A673 (cell line): ENCODE measurements at regions not wholly inside any gene's neighbourhood (a gene's known extent, or its start where the extent isn't known, plus 50 kb on each side); places are given as distances from the start of the nearest gene placed in this dataset.

Experiments
- CTCF ChIP-seq: fragments of 300-800, 200-600 bp; sonication (generic); conservative IDR thresholded peaks from 2 replicates; pipeline ENCODE4 v1.5.1; 2017; ENCODE audit warnings: low read depth, mild to moderate bottlenecking, antibody characterized with exemption, low read length, moderate library complexity, mixed read lengths
- EZH2 ChIP-seq: fragments of 200-600 bp; sonication (generic); IDR thresholded peaks from 2 replicates; pipeline ENCODE4 v1.6.1; 2017; ENCODE audit warnings: borderline replicate concordance, low read depth, mild to moderate bottlenecking, mixed read lengths, antibody characterized with exemption, low read length; ENCODE audit not compliant: poor library complexity, severe bottlenecking

- TF ChIP-seq CTCF, result no peak
- TF ChIP-seq EZH2, result no peak
These were observed 113.8 kb downstream of the CTAGE1 start for GRCh38 chr18:22303927-22304326.
